Mesenchymal stem cell (in vitro differentiated cells and primary cell): ENCODE measurements at regions not wholly inside any gene's neighbourhood (a gene's known extent, or its start where the extent isn't known, plus 50 kb on each side); places are given as distances from the start of the nearest gene placed in this dataset.

Source experiments
- DNase-seq: peaks from one replicate; pipeline ENCODE4 v3.0.0-alpha.2; 2013
- H2AFZ ChIP-seq: one replicate; pipeline ENCODE4 v1.6.1; 2013; ENCODE audit warnings: low read depth, mild to moderate bottlenecking, control low read depth, inconsistent platforms, low read length, moderate library complexity
- H2AK5ac ChIP-seq: 2 replicates; pipeline ENCODE4 v1.6.1; 2013; ENCODE audit warnings: low read length, moderate library complexity, mild to moderate bottlenecking, inconsistent platforms; ENCODE audit not compliant: severe bottlenecking
- H2BK120ac ChIP-seq: one replicate; pipeline ENCODE4 v1.6.1; 2013; ENCODE audit warnings: low read depth, mild to moderate bottlenecking, inconsistent platforms, low read length, moderate library complexity
- H2BK12ac ChIP-seq, 2 experiments: one replicate each; pipeline ENCODE4 v1.6.1; 2013; ENCODE audit warnings: inconsistent platforms in 2 of 2, low read length in 2 of 2, mild to moderate bottlenecking in 2 of 2, moderate library complexity in 2 of 2, control low read depth in 1 of 2
- H2BK15ac ChIP-seq: one replicate; pipeline ENCODE4 v1.6.1; 2013; ENCODE audit warnings: mild to moderate bottlenecking, low read depth, inconsistent platforms; ENCODE audit not compliant: poor library complexity, severe bottlenecking
- H2BK5ac ChIP-seq: 2 replicates; pipeline ENCODE4 v1.6.1; 2013; ENCODE audit warnings: low read depth, mild to moderate bottlenecking, low read length, control low read depth, inconsistent platforms; ENCODE audit not compliant: poor library complexity, severe bottlenecking
- H3K14ac ChIP-seq, 2 experiments: one replicate each; pipeline ENCODE4 v1.6.1; 2013; ENCODE audit warnings: inconsistent platforms in 2 of 2, low read length in 2 of 2, control low read depth in 1 of 2, mild to moderate bottlenecking in 1 of 2, moderate library complexity in 1 of 2
- H3K18ac ChIP-seq, 2 experiments: one replicate each; pipeline ENCODE4 v1.6.1; 2013; ENCODE audit warnings: inconsistent platforms in 2 of 2, low read length in 2 of 2, control low read depth in 1 of 2, low read depth in 1 of 2, mild to moderate bottlenecking in 1 of 2
- H3K23ac ChIP-seq, 2 experiments: one replicate each; pipeline ENCODE4 v1.6.1; 2013; ENCODE audit warnings: inconsistent platforms in 2 of 2, low read length in 2 of 2, mild to moderate bottlenecking in 2 of 2, moderate library complexity in 2 of 2, control low read depth in 1 of 2
- H3K27ac ChIP-seq: 2 replicates; pipeline ENCODE4 v1.5.1; 2013; ENCODE audit warnings: mild to moderate bottlenecking, moderate library complexity, low read length, control low read depth, inconsistent platforms; ENCODE audit not compliant: poor library complexity, severe bottlenecking
- H3K27me3 ChIP-seq, 2 experiments: 2 replicates each; pipeline versions ENCODE4 v1.6.1 to v1.7.0; 2013; ENCODE audit warnings: low read length in 2 of 2, mild to moderate bottlenecking in 2 of 2, moderate library complexity in 2 of 2, control low read depth in 1 of 2, inconsistent platforms in 1 of 2; ENCODE audit not compliant: control insufficient read depth in 1 of 2, insufficient read depth in 1 of 2
- H3K36me3 ChIP-seq, 2 experiments: 2 replicates each; pipeline versions ENCODE4 v1.6.1 to v1.7.0; 2013; ENCODE audit warnings: low read length in 2 of 2, control low read depth in 1 of 2, inconsistent platforms in 1 of 2, low read depth in 1 of 2, mild to moderate bottlenecking in 1 of 2; ENCODE audit not compliant: insufficient read depth in 2 of 2, control insufficient read depth in 1 of 2
- H3K4ac ChIP-seq, 2 experiments: one replicate each; pipeline ENCODE4 v1.6.1; 2013; ENCODE audit warnings: inconsistent platforms in 2 of 2, low read length in 2 of 2, mild to moderate bottlenecking in 2 of 2, moderate library complexity in 2 of 2, control low read depth in 1 of 2, low read depth in 1 of 2
- H3K4me1 ChIP-seq: 2 replicates; pipeline ENCODE4 v1.6.1; 2013; ENCODE audit warnings: low read depth, low read length, control low read depth; ENCODE audit not compliant: control insufficient read depth, insufficient read depth
- H3K4me2 ChIP-seq: 2 replicates; pipeline ENCODE4 v1.6.1; 2013; ENCODE audit warnings: low read length, mild to moderate bottlenecking, inconsistent platforms; ENCODE audit not compliant: poor library complexity, severe bottlenecking
- H3K4me3 ChIP-seq, 2 experiments: 2 replicates each; pipeline versions ENCODE4 v1.5.1 to v1.7.0; 2013; ENCODE audit warnings: low read length in 2 of 2, mild to moderate bottlenecking in 2 of 2, control low read depth in 1 of 2, low read depth in 1 of 2; ENCODE audit not compliant: insufficient read depth in 1 of 2
- H3K79me1 ChIP-seq: replicated peaks from 2 replicates; pipeline ENCODE4 v1.6.1; 2013; ENCODE audit warnings: mild to moderate bottlenecking, control low read depth, low read length, inconsistent platforms; ENCODE audit not compliant: poor library complexity, severe bottlenecking
- H3K9ac ChIP-seq: 2 replicates; pipeline ENCODE4 v1.7.0; 2013; ENCODE audit warnings: mild to moderate bottlenecking, low read length, moderate library complexity
- H3K9me3 ChIP-seq: 2 replicates; pipeline ENCODE4 v1.7.0; 2013; ENCODE audit warnings: mild to moderate bottlenecking, low read length; ENCODE audit not compliant: control insufficient read depth
- H4K8ac ChIP-seq: one replicate; pipeline ENCODE4 v1.6.1; 2013; ENCODE audit warnings: inconsistent platforms, mild to moderate bottlenecking, low read length, moderate library complexity
- H4K91ac ChIP-seq: one replicate; pipeline ENCODE4 v1.6.1; 2013; ENCODE audit warnings: mild to moderate bottlenecking, low read length, inconsistent platforms
- WGBS: methylation state at CpG from one replicate; pipeline ENCODE4 v1.1.7; 2013; ENCODE audit warnings: mixed read lengths; 5-methylcytosine and 5-hydroxymethylcytosine counted together

- Histone ChIP-seq H3K4me1 (no peaks in the 10 kb centered on the region), H3K18ac (no peak overlapping the region), H3K4me3 (no peak overlapping the region), H3K36me3 (no peaks in the 10 kb centered on the region), H3K27me3 (peaks cover 0 to 8% of the 10 kb centered on the region in 2 experiments), H3K14ac (no peak overlapping the region), H2BK5ac (no peak overlapping the region), H4K91ac (no peak overlapping the region), H2BK15ac (no peak overlapping the region), H2AFZ (no peak overlapping the region), H2AK5ac (no peak overlapping the region), H3K9ac (no peak overlapping the region), H3K4ac (no peak overlapping the region), H4K8ac (no peak overlapping the region), H3K27ac (no peak overlapping the region), H3K79me1 (no peaks in the 10 kb centered on the region), H3K4me2 (no peak overlapping the region), H3K23ac (no peak overlapping the region), H2BK12ac (no peak overlapping the region), H3K9me3 (peaks cover 5% of the 10 kb centered on the region), H2BK120ac (no peak overlapping the region)
- no peak for DNase-seq
- 58% methylated on average over 6 of the region's 7 CpGs for WGBS
Observed at GRCh38 chr10:121311812-121312443, 286.3 kb downstream of the FGFR2 start.

- no peaks in the 10 kb centered on the region for H3K4me1 ChIP-seq
- 0% methylated on average over 2 of the region's 5 CpGs for WGBS
- no peak overlapping the region for H2BK12ac ChIP-seq
- no peak overlapping the region for H2AFZ ChIP-seq
- no peak overlapping the region for H2BK15ac ChIP-seq
- no peak overlapping the region for H3K18ac ChIP-seq
- H3K9me3 ChIP-seq: peaks cover 5% of the 10 kb centered on the region
- no peak for DNase-seq
- H3K79me1 ChIP-seq: no peaks in the 10 kb centered on the region
- no peak overlapping the region for H3K4ac ChIP-seq
- H3K23ac ChIP-seq: no peak overlapping the region
- H2BK120ac ChIP-seq: no peak overlapping the region
- H3K27me3 ChIP-seq: peaks cover 0 to 8% of the 10 kb centered on the region in 2 experiments
- H3K4me2 ChIP-seq: no peak overlapping the region
- H4K91ac ChIP-seq: no peak overlapping the region
- H4K8ac ChIP-seq: no peak overlapping the region
- no peak overlapping the region for H3K4me3 ChIP-seq
- H3K27ac ChIP-seq: no peak overlapping the region
- H3K9ac ChIP-seq: no peak overlapping the region
- H3K36me3 ChIP-seq: no peaks in the 10 kb centered on the region
- H3K14ac ChIP-seq: no peak overlapping the region
- H2AK5ac ChIP-seq: no peak overlapping the region
- no peak overlapping the region for H2BK5ac ChIP-seq
Observed at GRCh38 chr10:121312587-121312986, 285.7 kb downstream of the FGFR2 start.

GRCh38 chr10:121313119-121313875 lies 284.9 kb downstream of the FGFR2 start:
- Histone ChIP-seq H3K14ac (no peak overlapping the region), H3K36me3 (no peaks in the 10 kb centered on the region), H3K4me1 (no peaks in the 10 kb centered on the region), H2BK12ac (no peak overlapping the region), H2BK5ac (no peak overlapping the region), H3K27ac (no peak overlapping the region), H2AFZ (no peak overlapping the region), H4K8ac (no peak overlapping the region), H3K4me2 (no peak overlapping the region), H3K4ac (no peak overlapping the region), H3K9me3 (peaks cover 10% of the 10 kb centered on the region), H4K91ac (no peak overlapping the region), H2BK120ac (no peak overlapping the region), H2AK5ac (no peak overlapping the region), H3K23ac (no peak overlapping the region), H3K9ac (no peak overlapping the region), H3K4me3 (no peak overlapping the region), H3K18ac (no peak overlapping the region), H3K79me1 (no peaks in the 10 kb centered on the region), H3K27me3 (peaks cover 0 to 7% of the 10 kb centered on the region in 2 experiments), H2BK15ac (no peak overlapping the region)
- DNase-seq: no peak
- 80% methylated on average over 13 of the region's 17 CpGs for WGBS

- H3K4me3 ChIP-seq: no peak overlapping the region
- no peak overlapping the region for H2BK5ac ChIP-seq
- H3K27ac ChIP-seq: no peak overlapping the region
- no peak overlapping the region for H3K4me2 ChIP-seq
- no peaks in the 10 kb centered on the region for H3K4me1 ChIP-seq
- WGBS: 84% methylated on average over 2 of the region's 3 CpGs
- no peak overlapping the region for H3K4ac ChIP-seq
- H3K18ac ChIP-seq: no peak overlapping the region
- H2BK15ac ChIP-seq: no peak overlapping the region
- H2AK5ac ChIP-seq: no peak overlapping the region
- no peak overlapping the region for H3K9ac ChIP-seq
- H2BK120ac ChIP-seq: no peak overlapping the region
- H3K9me3 ChIP-seq: peaks cover 14% of the 10 kb centered on the region
- no peak overlapping the region for H3K23ac ChIP-seq
- H4K8ac ChIP-seq: no peak overlapping the region
- H3K14ac ChIP-seq: no peak overlapping the region
- H3K79me1 ChIP-seq: no peaks in the 10 kb centered on the region
- H4K91ac ChIP-seq: no peak overlapping the region
- DNase-seq: no peak
- no peaks in the 10 kb centered on the region for H3K36me3 ChIP-seq
- no peak overlapping the region for H2AFZ ChIP-seq
- no peak overlapping the region for H2BK12ac ChIP-seq
- H3K27me3 ChIP-seq: peaks cover 0 to 5% of the 10 kb centered on the region in 2 experiments
Observed at GRCh38 chr10:121316432-121316831, 281.8 kb downstream of the FGFR2 start.
